ENCODE measurements at regions not wholly inside any gene's neighbourhood (a gene's known extent, or its start where the extent isn't known, plus 50 kb on each side); places are given as distances from the start of the nearest gene placed in this dataset.

DNA sequence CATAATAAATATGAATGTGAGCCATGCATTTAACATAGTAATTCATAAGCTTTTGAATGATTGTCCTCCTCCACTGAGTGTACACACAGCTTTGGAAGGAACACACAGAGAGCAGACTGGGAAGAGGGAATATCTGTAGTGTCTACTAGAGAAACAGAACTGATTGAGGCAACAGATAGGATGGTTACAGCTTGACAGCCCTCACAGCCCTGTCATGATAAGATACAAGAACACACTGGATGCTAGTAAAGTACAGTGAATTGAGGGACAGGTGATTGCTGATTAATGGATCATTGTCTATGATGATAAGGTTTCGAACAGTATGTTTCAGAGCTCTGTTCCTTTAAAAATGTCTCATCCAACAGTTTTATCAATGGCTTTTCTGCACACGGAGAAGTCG lies 383.4 kb upstream of the GBE1 start:
- Histone ChIP-seq H3K79me2 (ENCODE audit: control insufficient read depth, insufficient read depth, low read length) (no peaks in the 10 kb centered on the region), H2BK120ac (ENCODE audit: low read depth, low read length) (no peak overlapping the region), H3K9ac (ENCODE audit: low read length) (no peak overlapping the region), H3K23ac (ENCODE audit: low read length) (no peak overlapping the region), H3K18ac (ENCODE audit: low read length) (no peak overlapping the region), H3K4me2 (ENCODE audit: low read length) (no peak overlapping the region), H3K4me1 (ENCODE audit: control insufficient read depth, low read depth, low read length) (no peaks in the 10 kb centered on the region), H3K79me1 (ENCODE audit: low read length) (no peaks in the 10 kb centered on the region), H2BK15ac (replicated peaks; ENCODE audit: low read depth) (no peak overlapping the region), H2BK5ac (ENCODE audit: low read length) (no peak overlapping the region), H4K8ac (ENCODE audit: low read depth, low read length) (no peak overlapping the region), H4K5ac (ENCODE audit: low read length) (no peak overlapping the region), H3K27me3 (ENCODE audit: insufficient read depth, low read length, poor library complexity) (no peaks in the 10 kb centered on the region), H3K4me3 (ENCODE audit: low read length) (no peak overlapping the region), H3K56ac (ENCODE audit: low read length) (no peak overlapping the region), H3K27ac (ENCODE audit: low read depth, low read length) (no peak overlapping the region), H2AK5ac (ENCODE audit: low read length) (no peak overlapping the region), H3K4ac (ENCODE audit: low read depth, low read length) (no peak overlapping the region), H3K36me3 (ENCODE audit: control insufficient read depth, insufficient read depth, low read length) (no peaks in the 10 kb centered on the region)
- no peak for DNase-seq
- no CpG with 5 or more reads among the region's 3 CpGs for WGBS (ENCODE audit: extremely low coverage, insufficient coverage, low lambda C conversion rate)

DNA sequence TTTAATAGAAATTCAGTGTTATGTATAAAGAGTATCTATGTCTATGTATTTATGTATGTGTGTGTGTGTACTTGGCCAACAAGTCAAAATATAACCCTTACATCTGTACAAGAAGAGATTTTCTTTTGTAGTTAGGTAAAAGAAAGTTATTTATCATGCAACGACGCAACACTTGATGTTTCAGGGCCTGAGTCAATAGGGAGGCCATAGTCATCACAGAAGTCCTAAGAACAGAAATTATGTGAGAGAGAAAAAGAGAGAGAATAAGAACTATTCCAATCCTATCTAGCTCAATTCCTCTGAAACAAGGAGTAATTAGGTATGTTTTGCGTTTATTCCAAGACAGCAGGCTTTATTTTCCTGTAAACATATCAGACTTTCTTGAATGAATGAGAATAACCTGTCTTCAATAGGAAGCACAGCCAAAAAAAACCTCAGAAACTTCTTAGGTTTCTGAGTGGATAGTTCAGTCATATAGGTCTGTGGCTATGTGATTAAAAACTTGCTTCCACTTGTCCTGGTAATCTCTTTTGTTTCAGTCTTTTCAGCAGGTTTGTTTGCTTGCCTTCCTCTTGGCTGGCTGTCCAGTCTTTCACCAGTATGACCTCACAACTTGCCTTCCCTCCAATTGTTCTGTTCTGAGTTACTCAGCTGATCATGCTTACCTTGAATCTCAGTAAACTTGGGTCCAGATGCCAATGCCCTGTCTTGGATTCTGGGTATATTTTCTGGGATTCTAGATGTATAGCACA lies 382.4 kb upstream of the GBE1 start:
- Histone ChIP-seq H4K5ac (ENCODE audit: low read length) (no peak overlapping the region), H3K79me1 (ENCODE audit: low read length) (no peaks in the 10 kb centered on the region), H3K27ac (ENCODE audit: low read depth, low read length) (no peak overlapping the region), H3K79me2 (ENCODE audit: control insufficient read depth, insufficient read depth, low read length) (no peaks in the 10 kb centered on the region), H2BK15ac (replicated peaks; ENCODE audit: low read depth) (no peak overlapping the region), H3K4ac (ENCODE audit: low read depth, low read length) (no peak overlapping the region), H3K9ac (ENCODE audit: low read length) (no peak overlapping the region), H3K4me2 (ENCODE audit: low read length) (no peak overlapping the region), H4K8ac (ENCODE audit: low read depth, low read length) (no peak overlapping the region), H3K18ac (ENCODE audit: low read length) (no peak overlapping the region), H3K27me3 (ENCODE audit: insufficient read depth, low read length, poor library complexity) (no peaks in the 10 kb centered on the region), H3K4me3 (ENCODE audit: low read length) (no peak overlapping the region), H3K56ac (ENCODE audit: low read length) (no peak overlapping the region), H2AK5ac (ENCODE audit: low read length) (no peak overlapping the region), H3K23ac (ENCODE audit: low read length) (no peak overlapping the region), H2BK120ac (ENCODE audit: low read depth, low read length) (no peak overlapping the region), H2BK5ac (ENCODE audit: low read length) (no peak overlapping the region), H3K36me3 (ENCODE audit: control insufficient read depth, insufficient read depth, low read length) (no peaks in the 10 kb centered on the region), H3K4me1 (ENCODE audit: control insufficient read depth, low read depth, low read length) (no peaks in the 10 kb centered on the region)
- WGBS (ENCODE audit: extremely low coverage, insufficient coverage, low lambda C conversion rate) = no CpG with 5 or more reads among the region's 3 CpGs
- DNase-seq = no peak

DNA sequence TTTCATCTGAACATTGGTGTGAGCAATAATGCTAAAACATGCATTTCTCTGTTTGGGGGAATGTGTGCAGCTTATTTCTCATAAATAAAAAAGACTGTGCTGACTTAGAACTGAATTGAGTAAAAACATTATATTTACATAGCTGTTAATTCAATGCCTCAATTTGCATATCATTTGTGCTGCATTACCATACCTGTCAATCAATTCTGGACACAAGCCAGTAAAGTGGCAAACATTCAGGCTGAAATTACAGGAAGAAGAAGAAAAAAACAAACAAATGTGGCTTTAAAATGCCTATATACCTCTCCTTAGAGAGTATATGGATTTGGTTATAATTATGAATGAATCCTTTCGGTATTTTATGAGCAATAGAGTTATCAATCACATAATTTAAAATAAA lies 380.1 kb upstream of the GBE1 start:
- no peak overlapping the region for H3K56ac ChIP-seq (ENCODE audit: low read length)
- no peak overlapping the region for H3K23ac ChIP-seq (ENCODE audit: low read length)
- no peaks in the 10 kb centered on the region for H3K79me2 ChIP-seq (ENCODE audit: control insufficient read depth, insufficient read depth, low read length)
- no peak overlapping the region for H3K18ac ChIP-seq (ENCODE audit: low read length)
- DNase-seq = no peak
- H3K4me1 ChIP-seq (ENCODE audit: control insufficient read depth, low read depth, low read length) = no peaks in the 10 kb centered on the region
- no peaks in the 10 kb centered on the region for H3K27me3 ChIP-seq (ENCODE audit: insufficient read depth, low read length, poor library complexity)
- H3K9ac ChIP-seq (ENCODE audit: low read length) = no peak overlapping the region
- H2BK15ac ChIP-seq (replicated peaks; ENCODE audit: low read depth) = no peak overlapping the region
- H4K5ac ChIP-seq (ENCODE audit: low read length) = no peak overlapping the region
- H4K8ac ChIP-seq (ENCODE audit: low read depth, low read length) = no peak overlapping the region
- no peak overlapping the region for H2BK120ac ChIP-seq (ENCODE audit: low read depth, low read length)
- no peak overlapping the region for H3K4me2 ChIP-seq (ENCODE audit: low read length)
- H2AK5ac ChIP-seq (ENCODE audit: low read length) = no peak overlapping the region
- no peak overlapping the region for H3K27ac ChIP-seq (ENCODE audit: low read depth, low read length)
- no peaks in the 10 kb centered on the region for H3K36me3 ChIP-seq (ENCODE audit: control insufficient read depth, insufficient read depth, low read length)
- no CpG with 5 or more reads among the region's 1 CpG for WGBS (ENCODE audit: extremely low coverage, insufficient coverage, low lambda C conversion rate)
- no peaks in the 10 kb centered on the region for H3K79me1 ChIP-seq (ENCODE audit: low read length)
- H3K4ac ChIP-seq (ENCODE audit: low read depth, low read length) = no peak overlapping the region
- H3K4me3 ChIP-seq (ENCODE audit: low read length) = no peak overlapping the region
- H2BK5ac ChIP-seq (ENCODE audit: low read length) = no peak overlapping the region

DNA sequence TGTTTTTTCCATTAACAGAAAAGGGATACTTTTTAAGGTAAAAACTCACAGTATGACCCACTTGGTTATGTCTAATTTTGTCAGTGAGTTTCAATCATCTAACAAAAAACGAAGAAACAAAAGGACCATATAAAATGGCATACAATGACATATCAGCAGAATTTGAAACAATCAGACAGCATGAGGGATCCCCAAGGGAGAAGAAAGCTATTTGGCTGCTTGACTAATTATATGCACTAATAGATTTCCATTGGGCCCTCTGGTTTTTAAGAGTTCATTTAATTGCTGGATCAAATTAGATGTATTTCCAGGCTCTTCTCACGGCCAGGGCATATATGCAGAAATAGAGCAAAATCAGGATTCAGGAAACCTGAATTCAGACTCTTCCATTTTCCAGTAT lies 376.4 kb upstream of the GBE1 start:
- no peaks in the 10 kb centered on the region for H3K27me3 ChIP-seq (ENCODE audit: insufficient read depth, low read length, poor library complexity)
- H3K36me3 ChIP-seq (ENCODE audit: control insufficient read depth, insufficient read depth, low read length) = no peaks in the 10 kb centered on the region
- H4K8ac ChIP-seq (ENCODE audit: low read depth, low read length) = no peak overlapping the region
- no peaks in the 10 kb centered on the region for H3K79me1 ChIP-seq (ENCODE audit: low read length)
- H3K56ac ChIP-seq (ENCODE audit: low read length) = no peak overlapping the region
- H2BK15ac ChIP-seq (replicated peaks; ENCODE audit: low read depth) = no peak overlapping the region
- H3K27ac ChIP-seq (ENCODE audit: low read depth, low read length) = no peak overlapping the region
- no peak overlapping the region for H3K9ac ChIP-seq (ENCODE audit: low read length)
- H3K4me1 ChIP-seq (ENCODE audit: control insufficient read depth, low read depth, low read length) = no peaks in the 10 kb centered on the region
- H3K79me2 ChIP-seq (ENCODE audit: control insufficient read depth, insufficient read depth, low read length) = no peaks in the 10 kb centered on the region
- WGBS (ENCODE audit: extremely low coverage, insufficient coverage, low lambda C conversion rate) = no CpG with 5 or more reads among the region's 2 CpGs
- no peak overlapping the region for H4K5ac ChIP-seq (ENCODE audit: low read length)
- H3K4me2 ChIP-seq (ENCODE audit: low read length) = no peak overlapping the region
- H2AK5ac ChIP-seq (ENCODE audit: low read length) = no peak overlapping the region
- DNase-seq = no peak
- no peak overlapping the region for H2BK5ac ChIP-seq (ENCODE audit: low read length)
- no peak overlapping the region for H3K23ac ChIP-seq (ENCODE audit: low read length)
- no peak overlapping the region for H2BK120ac ChIP-seq (ENCODE audit: low read depth, low read length)
- H3K18ac ChIP-seq (ENCODE audit: low read length) = no peak overlapping the region
- no peak overlapping the region for H3K4ac ChIP-seq (ENCODE audit: low read depth, low read length)
- H3K4me3 ChIP-seq (ENCODE audit: low read length) = no peak overlapping the region

DNA sequence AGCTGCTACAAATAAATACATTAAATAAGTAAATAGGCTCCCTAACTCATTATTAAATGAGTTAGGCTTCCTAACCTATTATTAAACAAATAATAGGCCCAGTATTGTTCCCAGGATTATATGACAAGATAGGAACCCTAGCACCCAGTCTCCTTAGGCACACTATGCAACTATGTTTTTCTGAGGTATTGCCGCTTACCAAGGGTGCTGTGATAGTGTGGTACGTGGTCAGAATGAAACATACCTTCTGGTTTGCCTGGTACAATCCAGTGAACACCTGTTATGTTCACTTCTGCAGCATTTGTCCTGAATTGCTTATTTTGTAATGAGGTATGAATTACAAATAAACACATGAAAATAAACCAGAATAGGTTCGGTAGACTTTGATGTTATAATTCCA lies 375.6 kb upstream of the GBE1 start:
- no peak overlapping the region for H3K4me2 ChIP-seq (ENCODE audit: low read length)
- H3K79me2 ChIP-seq (ENCODE audit: control insufficient read depth, insufficient read depth, low read length) = no peaks in the 10 kb centered on the region
- WGBS (ENCODE audit: extremely low coverage, insufficient coverage, low lambda C conversion rate) = no CpG with 5 or more reads among the region's 3 CpGs
- H2BK15ac ChIP-seq (replicated peaks; ENCODE audit: low read depth) = no peak overlapping the region
- H3K27me3 ChIP-seq (ENCODE audit: insufficient read depth, low read length, poor library complexity) = no peaks in the 10 kb centered on the region
- no peak overlapping the region for H3K18ac ChIP-seq (ENCODE audit: low read length)
- no peak overlapping the region for H2AK5ac ChIP-seq (ENCODE audit: low read length)
- no peak overlapping the region for H3K56ac ChIP-seq (ENCODE audit: low read length)
- no peak overlapping the region for H2BK120ac ChIP-seq (ENCODE audit: low read depth, low read length)
- no peaks in the 10 kb centered on the region for H3K79me1 ChIP-seq (ENCODE audit: low read length)
- H3K36me3 ChIP-seq (ENCODE audit: control insufficient read depth, insufficient read depth, low read length) = no peaks in the 10 kb centered on the region
- H3K4ac ChIP-seq (ENCODE audit: low read depth, low read length) = no peak overlapping the region
- no peak overlapping the region for H3K23ac ChIP-seq (ENCODE audit: low read length)
- no peak overlapping the region for H3K27ac ChIP-seq (ENCODE audit: low read depth, low read length)
- H3K4me3 ChIP-seq (ENCODE audit: low read length) = no peak overlapping the region
- no peaks in the 10 kb centered on the region for H3K4me1 ChIP-seq (ENCODE audit: control insufficient read depth, low read depth, low read length)
- no peak overlapping the region for H4K5ac ChIP-seq (ENCODE audit: low read length)
- no peak overlapping the region for H2BK5ac ChIP-seq (ENCODE audit: low read length)
- H4K8ac ChIP-seq (ENCODE audit: low read depth, low read length) = no peak overlapping the region
- H3K9ac ChIP-seq (ENCODE audit: low read length) = no peak overlapping the region
- no peak for DNase-seq

DNA sequence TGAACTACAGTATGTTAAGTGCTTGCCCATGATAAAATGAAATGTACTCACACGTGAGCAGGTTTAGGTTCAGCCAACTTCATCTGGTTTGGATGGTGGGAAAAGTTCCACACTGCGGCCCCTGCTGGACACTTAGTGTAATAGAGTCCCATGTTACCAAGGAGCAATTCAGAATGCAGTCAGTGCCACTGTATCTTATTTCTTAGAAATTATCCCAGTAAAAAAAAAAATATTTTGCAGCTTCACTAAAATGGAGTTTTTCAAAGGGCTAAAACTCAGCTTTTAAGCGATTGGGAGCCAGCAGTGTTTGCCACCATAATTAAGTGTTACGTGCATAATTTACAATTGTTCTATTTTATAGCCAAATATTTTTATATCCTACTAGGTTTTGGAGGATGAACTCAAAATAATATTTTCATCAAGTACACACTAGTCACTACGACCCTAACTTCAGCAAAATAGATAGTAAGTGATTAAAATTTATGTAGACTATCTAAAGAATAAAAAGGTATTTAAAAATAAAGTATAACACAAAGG lies 371.7 kb upstream of the GBE1 start:
- no peaks in the 10 kb centered on the region for H3K79me2 ChIP-seq (ENCODE audit: control insufficient read depth, insufficient read depth, low read length)
- H2AK5ac ChIP-seq (ENCODE audit: low read length) = no peak overlapping the region
- H3K56ac ChIP-seq (ENCODE audit: low read length) = no peak overlapping the region
- no peak overlapping the region for H3K4ac ChIP-seq (ENCODE audit: low read depth, low read length)
- no peak overlapping the region for H2BK15ac ChIP-seq (replicated peaks; ENCODE audit: low read depth)
- H2BK5ac ChIP-seq (ENCODE audit: low read length) = no peak overlapping the region
- no peak overlapping the region for H3K9ac ChIP-seq (ENCODE audit: low read length)
- peak; percentile 64 for DNase-seq
- H3K27me3 ChIP-seq (ENCODE audit: insufficient read depth, low read length, poor library complexity) = no peaks in the 10 kb centered on the region
- H3K4me2 ChIP-seq (ENCODE audit: low read length) = no peak overlapping the region
- H3K18ac ChIP-seq (ENCODE audit: low read length) = no peak overlapping the region
- H2BK120ac ChIP-seq (ENCODE audit: low read depth, low read length) = no peak overlapping the region
- no peak overlapping the region for H3K23ac ChIP-seq (ENCODE audit: low read length)
- no peak overlapping the region for H4K8ac ChIP-seq (ENCODE audit: low read depth, low read length)
- WGBS (ENCODE audit: extremely low coverage, insufficient coverage, low lambda C conversion rate) = no CpG with 5 or more reads among the region's 5 CpGs
- no peak overlapping the region for H3K4me3 ChIP-seq (ENCODE audit: low read length)
- no peaks in the 10 kb centered on the region for H3K36me3 ChIP-seq (ENCODE audit: control insufficient read depth, insufficient read depth, low read length)
- no peak overlapping the region for H4K5ac ChIP-seq (ENCODE audit: low read length)
- no peaks in the 10 kb centered on the region for H3K4me1 ChIP-seq (ENCODE audit: control insufficient read depth, low read depth, low read length)
- H3K79me1 ChIP-seq (ENCODE audit: low read length) = no peaks in the 10 kb centered on the region
- H3K27ac ChIP-seq (ENCODE audit: low read depth, low read length) = no peak overlapping the region
